Small intestine (tissue), 7 donors: ENCODE measurements at regions not wholly inside any gene's neighbourhood (a gene's known extent, or its start where the extent isn't known, plus 50 kb on each side); places are given as distances from the start of the nearest gene placed in this dataset.

Experiments used
- DNase-seq, 2 donors: peaks; one replicate each; pipeline versions ENCODE4 v3.0.0 to v3.0.0-alpha.2; 2013
- FAIRE-seq: peaks from 2 replicates; lab custom pipeline; 2012; peaks lifted over from hg19 to GRCh38; lab: Jason Lieb, UNC
- H3K27ac ChIP-seq, 3 donors: one replicate each; pipeline ENCODE4 v1.5.1; 2013; ENCODE audit warnings: low read length in 2 of 3, mild to moderate bottlenecking in 2 of 3, control low read depth in 1 of 3, inconsistent platforms in 1 of 3, low read depth in 1 of 3, moderate library complexity in 1 of 3
- H3K27me3 ChIP-seq, 3 donors: one replicate each; pipeline ENCODE4 v1.6.1; 2013; ENCODE audit warnings: low read length in 3 of 3, inconsistent platforms in 1 of 3; ENCODE audit not compliant: control insufficient read depth in 3 of 3, insufficient read depth in 3 of 3
- H3K36me3 ChIP-seq, 3 donors: one replicate each; pipeline ENCODE4 v1.6.1; 2013; ENCODE audit warnings: low read length in 3 of 3, inconsistent platforms in 1 of 3, low read depth in 1 of 3, mild to moderate bottlenecking in 1 of 3, moderate library complexity in 1 of 3; ENCODE audit not compliant: control insufficient read depth in 3 of 3, insufficient read depth in 2 of 3
- H3K4me1 ChIP-seq, 3 donors: one replicate each; pipeline ENCODE4 v1.6.1; 2013; ENCODE audit warnings: low read length in 2 of 3, inconsistent platforms in 1 of 3, low read depth in 1 of 3, mild to moderate bottlenecking in 1 of 3, moderate library complexity in 1 of 3; ENCODE audit not compliant: control insufficient read depth in 3 of 3, insufficient read depth in 2 of 3
- H3K4me3 ChIP-seq, 3 donors: one replicate each; pipeline ENCODE4 v1.5.1; 2013; ENCODE audit warnings: low read length in 3 of 3, control low read depth in 1 of 3, inconsistent platforms in 1 of 3, low read depth in 1 of 3, mild to moderate bottlenecking in 1 of 3, moderate library complexity in 1 of 3
- H3K9me3 ChIP-seq, 2 donors: one replicate each; pipeline ENCODE4 v1.6.1; 2013; ENCODE audit warnings: low read depth in 1 of 2, low read length in 1 of 2; ENCODE audit not compliant: control insufficient read depth in 2 of 2, insufficient read depth in 1 of 2
- whole genome bisulfite sequencing, 3 donors: extraction: QIAGEN DNeasy Blood & Tissue Kit; methylation state at CpG; one replicate each; pipeline ENCODE4 v1.1.7; 2013; 5-methylcytosine and 5-hydroxymethylcytosine counted together
- donor health status: healthy with polysubstance abuse.
- donor health status: control.
- donor health status: control.
- donor health status: Bipolar disorder and iron deficiency.
- donor health status: healthy.

GRCh38 chr10:44287408-44287807 lies 97.5 kb downstream of the CXCL12 start:
- Histone ChIP-seq H3K27ac (no peak overlapping the region), H3K4me1 (no peaks in the 10 kb centered on the region), H3K36me3 (no peaks in the 10 kb centered on the region), H3K4me3 (no peak overlapping the region), H3K27me3 (peaks cover 0 to 7% (median 0%) of the 10 kb centered on the region in 3 donors), H3K9me3 (no peaks in the 10 kb centered on the region)
- WGBS, 3 donors: 75 to 87% (median 83%) methylated on average over 2 of the region's 2 CpGs
- DNase-seq (no peak), FAIRE-seq (no peak)

GRCh38 chr10:44284198-44285084 lies 100.5 kb downstream of the CXCL12 start:
- no peaks in the 10 kb centered on the region for H3K4me1 ChIP-seq
- H3K4me3 ChIP-seq: no peak overlapping the region
- FAIRE-seq (no peak), DNase-seq (no peak)
- H3K27me3 ChIP-seq: peaks cover 0 to 2% (median 0%) of the 10 kb centered on the region in 3 donors
- H3K36me3 ChIP-seq: no peaks in the 10 kb centered on the region
- no peaks in the 10 kb centered on the region for H3K9me3 ChIP-seq
- no peak overlapping the region for H3K27ac ChIP-seq
- WGBS, 3 donors: 69 to 80% (median 72%) methylated on average over 6 of the region's 6 CpGs

- Histone ChIP-seq H3K4me3 (no peak overlapping the region), H3K27me3 (no peaks in the 10 kb centered on the region), H3K4me1 (no peaks in the 10 kb centered on the region), H3K27ac (no peak overlapping the region), H3K36me3 (no peaks in the 10 kb centered on the region), H3K9me3 (no peaks in the 10 kb centered on the region)
- no peak for FAIRE-seq
- DNase-seq: no peak
- WGBS, 3 donors: 59 to 74% (median 69%) methylated on average over 5 of the region's 5 CpGs
Measured at GRCh38 chr10:44282626-44283300, 102.1 kb downstream of the CXCL12 start.

- no peak for FAIRE-seq
- DNase-seq: no peak
- Histone ChIP-seq H3K27ac (no peak overlapping the region), H3K36me3 (no peaks in the 10 kb centered on the region), H3K9me3 (no peaks in the 10 kb centered on the region), H3K27me3 (no peaks in the 10 kb centered on the region), H3K4me3 (no peak overlapping the region), H3K4me1 (no peaks in the 10 kb centered on the region)
- 82 to 90% (median 90%) methylated on average over 5 of the region's 5 CpGs for WGBS, 3 donors
Measured at GRCh38 chr10:44281662-44282061, 103.2 kb downstream of the CXCL12 start.

- WGBS, 3 donors: 79 to 87% (median 84%) methylated on average over 12 of the region's 12 CpGs
- H3K27ac ChIP-seq: no peak overlapping the region
- DNase-seq: no peak
Measured at GRCh38 chr10:44281089-44281613, 103.7 kb downstream of the CXCL12 start.

GRCh38 chr10:44280226-44281014 lies 104.5 kb downstream of the CXCL12 start:
- no peaks in the 10 kb centered on the region for H3K9me3 ChIP-seq
- FAIRE-seq (no peak), DNase-seq (no peak)
- H3K4me1 ChIP-seq: no peaks in the 10 kb centered on the region
- no peaks in the 10 kb centered on the region for H3K36me3 ChIP-seq
- H3K4me3 ChIP-seq: no peak overlapping the region
- H3K27ac ChIP-seq: no peak overlapping the region
- no peaks in the 10 kb centered on the region for H3K27me3 ChIP-seq
- 83 to 87% (median 87%) methylated on average over 5 of the region's 5 CpGs for WGBS, 3 donors

More at GRCh38 chr10:44281089-44281613, 103.7 kb downstream of the CXCL12 start:
- FAIRE-seq: no peak
- H3K4me1 ChIP-seq: no peaks in the 10 kb centered on the region
- H3K9me3 ChIP-seq: no peaks in the 10 kb centered on the region
- no peak overlapping the region for H3K4me3 ChIP-seq
- no peaks in the 10 kb centered on the region for H3K27me3 ChIP-seq
- H3K36me3 ChIP-seq: no peaks in the 10 kb centered on the region

GRCh38 chr10:44279426-44280126 lies 105.3 kb downstream of the CXCL12 start:
- H3K36me3 ChIP-seq: no peaks in the 10 kb centered on the region
- no peaks in the 10 kb centered on the region for H3K27me3 ChIP-seq
- H3K27ac ChIP-seq: no peak overlapping the region
- H3K4me1 ChIP-seq: no peaks in the 10 kb centered on the region
- DNase-seq (no peak), FAIRE-seq (no peak)
- WGBS, 3 donors: 75 to 85% (median 75%) methylated on average over 7 of the region's 7 CpGs
- no peak overlapping the region for H3K4me3 ChIP-seq
- no peaks in the 10 kb centered on the region for H3K9me3 ChIP-seq
